Right atrium auricular region (tissue), 2 donors: ENCODE measurements at regions not wholly inside any gene's neighbourhood (a gene's known extent, or its start where the extent isn't known, plus 50 kb on each side); places are given as distances from the start of the nearest gene placed in this dataset.

Experiments used
- DNase-seq: peaks from one replicate; pipeline ENCODE4 v3.0.0-alpha.2; 2019; ENCODE audit warnings: low spot score
- H3K27ac ChIP-seq, 2 donors: fragments of 200-600 bp; sonication (generic); 1 replicate in 1 of 2; 2 replicates in 1 of 2; pipeline ENCODE4 v1.5.1; 2016 to 2019
- H3K27me3 ChIP-seq, 2 donors: fragments of 200-600 bp; sonication (generic); one replicate each; pipeline versions ENCODE4 v1.5.1 to v1.6.0; 2017 to 2019
- H3K36me3 ChIP-seq: fragments of 200-600 bp; sonication (generic); one replicate; pipeline ENCODE4 v1.5.1; 2016
- H3K4me1 ChIP-seq, 2 donors: fragments of 200-600 bp; sonication (generic); one replicate each; pipeline versions ENCODE4 v1.5.1 to v1.6.0; 2017 to 2019
- H3K4me3 ChIP-seq, 2 donors: fragments of 200-600 bp; sonication (generic); 1 replicate in 1 of 2; 2 replicates in 1 of 2; pipeline ENCODE4 v1.5.1; 2017 to 2019; ENCODE audit warnings: mild to moderate bottlenecking in 1 of 2, moderate library complexity in 1 of 2
- H3K9me3 ChIP-seq, 2 donors: fragments of 200-600 bp; sonication (generic); one replicate each; pipeline ENCODE4 v1.5.1; 2019
- TF ChIP-seq, protein P1 (sequence below), 2 donors: fragments of 200-600 bp; sonication (generic); IDR thresholded peaks; one replicate each; pipeline ENCODE4 v1.5.1; 2019; ENCODE audit warnings: antibody characterized with exemption in 2 of 2

DNA sequence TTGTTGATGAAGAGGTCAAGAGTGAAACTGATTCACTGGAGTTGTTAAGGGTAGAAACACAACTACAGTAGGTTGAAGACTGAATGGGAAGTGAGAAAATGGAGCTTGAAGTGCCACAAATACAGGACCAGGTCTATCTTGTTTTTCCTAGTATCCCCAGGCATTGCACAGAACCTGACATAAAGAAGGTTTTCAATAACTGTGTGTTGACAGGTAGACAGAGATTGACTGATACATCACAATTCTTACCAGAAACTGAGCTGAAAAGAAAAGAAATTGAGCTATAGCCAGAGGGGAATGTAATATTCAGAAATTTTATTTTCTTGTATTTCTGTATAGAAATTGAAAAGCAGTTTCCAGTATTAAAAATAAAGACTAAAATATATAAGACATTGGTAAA lies 767.7 kb downstream of the PCDH17 start:
- Histone ChIP-seq H3K9me3 (peaks cover 0 to 8% of the 10 kb centered on the region in 2 donors), H3K4me3 (no peak overlapping the region), H3K27ac (no peak overlapping the region), H3K27me3 (no peaks in the 10 kb centered on the region), H3K4me1 (no peaks in the 10 kb centered on the region), H3K36me3 (no peaks in the 10 kb centered on the region)
- no peak for DNase-seq
- TF ChIP-seq, protein P1, sequence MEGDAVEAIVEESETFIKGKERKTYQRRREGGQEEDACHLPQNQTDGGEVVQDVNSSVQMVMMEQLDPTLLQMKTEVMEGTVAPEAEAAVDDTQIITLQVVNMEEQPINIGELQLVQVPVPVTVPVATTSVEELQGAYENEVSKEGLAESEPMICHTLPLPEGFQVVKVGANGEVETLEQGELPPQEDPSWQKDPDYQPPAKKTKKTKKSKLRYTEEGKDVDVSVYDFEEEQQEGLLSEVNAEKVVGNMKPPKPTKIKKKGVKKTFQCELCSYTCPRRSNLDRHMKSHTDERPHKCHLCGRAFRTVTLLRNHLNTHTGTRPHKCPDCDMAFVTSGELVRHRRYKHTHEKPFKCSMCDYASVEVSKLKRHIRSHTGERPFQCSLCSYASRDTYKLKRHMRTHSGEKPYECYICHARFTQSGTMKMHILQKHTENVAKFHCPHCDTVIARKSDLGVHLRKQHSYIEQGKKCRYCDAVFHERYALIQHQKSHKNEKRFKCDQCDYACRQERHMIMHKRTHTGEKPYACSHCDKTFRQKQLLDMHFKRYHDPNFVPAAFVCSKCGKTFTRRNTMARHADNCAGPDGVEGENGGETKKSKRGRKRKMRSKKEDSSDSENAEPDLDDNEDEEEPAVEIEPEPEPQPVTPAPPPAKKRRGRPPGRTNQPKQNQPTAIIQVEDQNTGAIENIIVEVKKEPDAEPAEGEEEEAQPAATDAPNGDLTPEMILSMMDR (IDR thresholded peaks at IDR 0.05), result no peak

DNA sequence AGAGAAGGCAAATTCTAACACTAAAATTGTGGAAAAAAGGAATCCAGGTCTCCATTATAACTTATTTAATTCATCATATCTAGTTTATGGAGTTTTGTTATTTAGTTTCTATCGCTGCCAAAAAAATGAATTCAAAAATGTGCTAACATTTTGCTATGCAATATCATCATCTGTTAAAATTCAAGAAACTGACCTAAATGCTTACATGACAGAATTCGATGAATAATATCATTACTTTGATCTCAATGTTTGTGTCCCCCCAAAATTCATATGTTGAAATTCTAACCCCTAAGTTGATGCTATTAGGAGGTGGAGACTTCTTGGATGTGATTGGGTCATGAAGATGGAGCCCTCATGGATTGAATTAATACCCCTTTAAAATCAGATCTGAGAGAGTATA lies 775.0 kb downstream of the PCDH17 start:
- no peak overlapping the region for H3K4me3 ChIP-seq

DNA sequence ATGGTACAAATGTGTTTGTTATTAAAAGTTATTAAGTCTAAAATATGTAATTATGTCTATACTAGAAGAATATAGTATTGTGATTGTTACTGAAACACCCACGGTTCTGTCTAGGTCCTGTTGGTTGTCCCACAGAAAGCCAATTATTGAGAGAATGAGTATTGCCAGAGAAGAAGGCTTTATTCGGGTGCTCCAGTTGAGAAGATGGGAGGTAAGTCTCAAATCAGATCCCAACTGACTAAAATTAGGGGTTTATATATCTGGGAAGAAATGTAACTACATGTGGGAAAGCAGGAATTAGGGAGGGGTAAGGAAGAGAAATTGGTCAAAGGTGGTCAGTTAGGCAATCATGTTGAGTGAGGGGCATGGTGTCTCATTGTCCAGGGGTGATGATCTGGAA lies 798.4 kb downstream of the PCDH17 start:
- Histone ChIP-seq H3K27ac (no peak overlapping the region), H3K4me1 (no peaks in the 10 kb centered on the region), H3K9me3 (peaks cover 0 to 10% of the 10 kb centered on the region in 2 donors), H3K36me3 (no peaks in the 10 kb centered on the region), H3K4me3 (no peak overlapping the region), H3K27me3 (no peaks in the 10 kb centered on the region)
- no peak for DNase-seq
- TF ChIP-seq, protein P1 (IDR thresholded peaks at IDR 0.05), result no peak

More for the DNA sequence above, 775.0 kb downstream of the PCDH17 start:
- DNase-seq, result no peak
- Histone ChIP-seq H3K4me1 (no peaks in the 10 kb centered on the region), H3K9me3 (no peaks in the 10 kb centered on the region), H3K36me3 (no peaks in the 10 kb centered on the region), H3K27me3 (no peaks in the 10 kb centered on the region), H3K27ac (no peak overlapping the region)
- TF ChIP-seq, protein P1 (IDR thresholded peaks at IDR 0.05), result no peak

DNA sequence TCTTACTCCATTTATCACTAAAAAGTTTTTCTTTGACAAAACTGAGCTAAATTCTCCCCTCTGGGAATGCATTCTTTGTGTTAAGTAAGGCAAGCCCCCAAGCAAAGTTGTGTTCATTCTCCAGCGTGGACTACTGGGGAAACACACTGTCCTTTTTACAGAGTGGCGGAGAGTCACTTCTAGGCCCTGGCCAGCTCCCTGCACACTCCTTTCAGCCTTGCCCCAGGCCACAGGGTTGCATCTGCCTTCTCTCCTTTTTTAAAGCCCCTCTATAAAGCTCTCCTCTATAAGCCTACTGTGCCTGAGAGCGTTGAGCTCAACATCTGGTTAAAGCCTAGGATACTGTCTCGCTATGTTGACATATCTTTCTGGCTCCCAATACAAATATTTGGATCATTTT lies 803.4 kb downstream of the PCDH17 start:
- Histone ChIP-seq H3K4me1 (no peaks in the 10 kb centered on the region), H3K9me3 (peaks cover 0 to 6% of the 10 kb centered on the region in 2 donors), H3K4me3 (no peak overlapping the region), H3K27me3 (no peaks in the 10 kb centered on the region), H3K27ac (no peak overlapping the region), H3K36me3 (no peaks in the 10 kb centered on the region)
- no peak for DNase-seq
- TF ChIP-seq, protein P1 (IDR thresholded peaks at IDR 0.05), result no peak

DNA sequence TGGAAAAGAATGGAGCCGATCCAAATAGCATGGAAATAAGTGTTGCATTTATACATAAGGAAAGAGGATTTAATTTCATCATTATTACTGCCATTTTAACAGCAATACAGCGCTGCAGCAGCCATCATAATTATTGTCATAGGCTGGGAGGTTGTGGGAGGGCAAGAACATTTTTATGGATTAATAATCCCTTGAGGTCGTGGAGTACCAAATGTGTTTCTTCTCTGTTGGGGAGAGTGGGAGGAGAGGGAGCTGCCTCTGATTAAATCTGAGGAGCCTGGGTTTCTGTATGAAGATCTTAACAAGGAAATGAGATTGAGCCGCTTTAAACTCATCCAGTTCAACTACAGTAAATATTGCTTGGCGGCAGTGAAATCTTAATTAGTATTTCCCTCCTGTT lies 805.9 kb downstream of the PCDH17 start:
- DNase-seq, result no peak
- Histone ChIP-seq H3K4me1 (no peaks in the 10 kb centered on the region), H3K27me3 (no peaks in the 10 kb centered on the region), H3K27ac (no peak overlapping the region), H3K4me3 (no peak overlapping the region), H3K9me3 (no peaks in the 10 kb centered on the region), H3K36me3 (no peaks in the 10 kb centered on the region)
- TF ChIP-seq, protein P1 (IDR thresholded peaks at IDR 0.05), result no peak

DNA sequence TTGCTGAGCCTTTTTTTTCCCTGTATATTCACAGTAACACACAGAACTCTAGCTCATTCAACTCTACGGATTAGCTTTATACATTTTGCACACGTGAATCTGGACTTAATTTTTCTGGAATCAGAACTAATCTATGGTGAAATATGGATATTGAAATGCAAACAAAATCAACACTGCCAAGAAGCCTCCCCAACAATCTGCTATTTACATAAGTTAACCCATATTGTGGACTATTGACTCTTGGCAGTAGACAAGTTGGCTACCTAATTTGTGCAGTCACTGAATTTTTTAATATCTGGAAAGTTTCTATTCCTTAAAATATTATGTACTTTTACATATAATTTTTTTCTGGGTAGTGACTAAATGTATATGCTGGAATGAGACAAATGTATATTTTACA lies 815.4 kb downstream of the PCDH17 start:
- DNase-seq, result no peak
- TF ChIP-seq, protein P1 (IDR thresholded peaks at IDR 0.05), result no peak

More for the DNA sequence above, 815.4 kb downstream of the PCDH17 start:
- no peak overlapping the region for H3K4me3 ChIP-seq
- no peaks in the 10 kb centered on the region for H3K36me3 ChIP-seq
- H3K27ac ChIP-seq, result no peak overlapping the region
- H3K9me3 ChIP-seq, result no peaks in the 10 kb centered on the region
- H3K4me1 ChIP-seq, result no peaks in the 10 kb centered on the region
- H3K27me3 ChIP-seq, result no peaks in the 10 kb centered on the region
